PC-3 (cell line): ENCODE measurements at regions not wholly inside any gene's neighbourhood (a gene's known extent, or its start where the extent isn't known, plus 50 kb on each side); places are given as distances from the start of the nearest gene placed in this dataset.

Experiments
- ATAC-seq: fragments of 200-7000 bp; cut with Tn5 transposase; 2 replicates; pipeline ENCODE4 v1.9.1; 2020; ENCODE audit warnings: mild to moderate bottlenecking, moderate library complexity
- BruUV-seq: library from RNA; stranded (reverse); fragments of 400-500 nt; replicated peaks from 2 replicates; lab custom pipeline; 2021; lab: Mats Ljungman, UMichigan
- CTCF ChIA-PET: fragments of 300-600 bp; sonication (Branson Sonifier 250); formaldehyde crosslinking; loops from one replicate; lab custom pipeline; 2022; ENCODE audit warnings: antibody characterized with exemption; lab: Charles Lee
- POLR2A ChIA-PET: fragments of 300-600 bp; sonication (Branson Sonifier 250); formaldehyde crosslinking; loops from one replicate; lab custom pipeline; 2022; ENCODE audit warnings: antibody characterized with exemption; ENCODE audit not compliant: unreplicated experiment; lab: Charles Lee
- DNase-seq: peaks from one replicate; pipeline ENCODE4 v3.0.0-alpha.2; 2015
- H2AFZ ChIP-seq: fragments of 300-600 bp; sonication (generic); 2 replicates; pipeline ENCODE4 v1.6.0; 2016; ENCODE audit warnings: antibody characterized with exemption, low read length
- H3F3A ChIP-seq: fragments of 300-600 bp; sonication (generic); one replicate; pipeline ENCODE4 v1.6.0; 2017; ENCODE audit warnings: antibody characterized with exemption, low read length, control low read depth, mild to moderate bottlenecking; ENCODE audit not compliant: unreplicated experiment
- H3K27ac ChIP-seq: fragments of 300-600 bp; sonication (generic); 2 replicates; pipeline ENCODE4 v1.5.1; 2016; ENCODE audit warnings: mild to moderate bottlenecking, low read length
- H3K27me3 ChIP-seq: fragments of 300-600 bp; sonication (generic); 2 replicates; pipeline ENCODE4 v1.6.1; 2016; ENCODE audit warnings: low read length, mixed read lengths
- H3K36me3 ChIP-seq: fragments of 300-600 bp; sonication (generic); 2 replicates; pipeline ENCODE4 v1.6.1; 2016; ENCODE audit warnings: low read depth, mixed run types, low read length, mixed read lengths
- H3K4me1 ChIP-seq: fragments of 300-600 bp; sonication (generic); 2 replicates; pipeline ENCODE4 v1.5.1; 2016; ENCODE audit warnings: low read length; ENCODE audit not compliant: insufficient read depth
- H3K4me2 ChIP-seq: fragments of 300-600 bp; sonication (generic); 2 replicates; pipeline ENCODE4 v1.6.0; 2016; ENCODE audit warnings: low read length
- H3K4me3 ChIP-seq: fragments of 300-600 bp; sonication (generic); 2 replicates; pipeline ENCODE4 v1.5.1; 2016; ENCODE audit warnings: mild to moderate bottlenecking, low read length, mixed read lengths
- H3K79me2 ChIP-seq: fragments of 300-600 bp; sonication (generic); 2 replicates; pipeline ENCODE4 v1.6.1; 2017; ENCODE audit warnings: low read length, mixed read lengths
- H3K9ac ChIP-seq: fragments of 300-600 bp; sonication (generic); 2 replicates; pipeline ENCODE4 v1.6.0; 2016; ENCODE audit warnings: mild to moderate bottlenecking, low read length
- H3K9me2 ChIP-seq: fragments of 300-600 bp; sonication (generic); replicated peaks from 2 replicates; pipeline ENCODE4 v1.6.1; 2016; ENCODE audit warnings: mixed run types, low read length, mixed read lengths
- H3K9me3 ChIP-seq: fragments of 300-600 bp; sonication (generic); 2 replicates; pipeline ENCODE4 v1.6.1; 2016; ENCODE audit warnings: low read length, mixed read lengths
- H4K20me1 ChIP-seq: fragments of 300-600 bp; sonication (generic); 2 replicates; pipeline ENCODE4 v1.6.1; 2016; ENCODE audit warnings: low read length, mixed read lengths
- EZH2 ChIP-seq: fragments of 300-600 bp; sonication (generic); IDR thresholded peaks from one replicate; pipeline ENCODE4 v1.6.1; 2017; ENCODE audit warnings: antibody characterized with exemption, mild to moderate bottlenecking, low read length; ENCODE audit not compliant: unreplicated experiment
- EZH2phosphoT487 ChIP-seq: fragments of 300-600 bp; sonication (generic); IDR thresholded peaks from 2 replicates; pipeline ENCODE4 v1.6.1; 2018; ENCODE audit warnings: mild to moderate bottlenecking, antibody characterized with exemption, low read length, borderline replicate concordance
- intact Hi-C: fragments of 100-400 bp; cut with micrococcal nuclease; formaldehyde crosslinking; loops from 2 replicates; pipeline ENCODE4 v1.9.0; 2023
- TF ChIP-seq, protein P1 (sequence below): fragments of 300-600 bp; sonication (generic); conservative IDR thresholded peaks from 2 replicates; pipeline ENCODE4 v1.5.1; 2017; ENCODE audit warnings: antibody characterized with exemption, low read depth, mild to moderate bottlenecking, low read length

DNA sequence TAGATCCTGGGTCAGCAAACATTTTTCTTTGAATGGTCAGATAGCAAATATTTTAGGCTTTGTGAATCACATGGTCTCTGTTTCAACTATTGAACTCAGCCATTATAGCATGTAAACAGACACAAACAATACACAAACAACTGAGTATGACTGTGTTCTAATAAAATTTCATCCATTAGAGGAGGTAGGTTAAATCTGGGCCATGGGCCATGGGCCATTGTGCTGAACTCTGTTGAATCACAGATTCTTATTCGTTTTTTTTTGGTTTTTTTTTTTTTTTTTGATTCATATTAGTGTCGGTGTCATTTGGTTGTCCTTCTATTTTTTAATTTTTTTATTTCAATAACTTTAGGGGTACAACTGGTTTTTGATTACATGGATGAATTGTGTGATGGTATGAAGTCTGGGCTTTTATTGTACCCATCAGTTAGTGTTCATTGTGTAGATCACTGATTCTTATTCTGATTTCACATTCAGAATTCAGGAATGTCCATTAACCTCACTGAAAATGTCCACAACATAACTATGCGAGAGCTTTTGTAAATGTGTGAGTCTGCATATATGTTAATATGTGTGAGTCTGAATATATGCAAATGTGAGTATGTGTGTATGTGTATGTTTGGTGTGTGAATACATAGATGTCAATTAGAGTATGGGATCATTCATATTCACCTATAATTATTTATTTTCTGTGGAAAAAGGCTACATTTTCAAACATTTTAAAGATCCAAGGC lies 443.7 kb upstream of the GRM3 start:
- ChIA-PET CTCF (no interaction called here), POLR2A (no interaction called here)
- Histone ChIP-seq H3K79me2 (no peaks in the 10 kb centered on the region), H3K27ac (no peak overlapping the region), H3F3A (no peaks in the 10 kb centered on the region), H3K4me1 (no peaks in the 10 kb centered on the region), H3K9me3 (no peaks in the 10 kb centered on the region), H3K9ac (no peak overlapping the region), H4K20me1 (no peaks in the 10 kb centered on the region), H3K4me3 (no peak overlapping the region), H3K9me2 (no peaks in the 10 kb centered on the region), H2AFZ (no peak overlapping the region), H3K36me3 (no peaks in the 10 kb centered on the region), H3K27me3 (no peaks in the 10 kb centered on the region), H3K4me2 (no peak overlapping the region)
- DNase-seq (no peak), ATAC-seq (no peak; the same call in 1 of the 2 replicates)
- intact Hi-C loops, result no loop called here
- BruUV-seq, result no TSS peak
- TF ChIP-seq, protein P1, sequence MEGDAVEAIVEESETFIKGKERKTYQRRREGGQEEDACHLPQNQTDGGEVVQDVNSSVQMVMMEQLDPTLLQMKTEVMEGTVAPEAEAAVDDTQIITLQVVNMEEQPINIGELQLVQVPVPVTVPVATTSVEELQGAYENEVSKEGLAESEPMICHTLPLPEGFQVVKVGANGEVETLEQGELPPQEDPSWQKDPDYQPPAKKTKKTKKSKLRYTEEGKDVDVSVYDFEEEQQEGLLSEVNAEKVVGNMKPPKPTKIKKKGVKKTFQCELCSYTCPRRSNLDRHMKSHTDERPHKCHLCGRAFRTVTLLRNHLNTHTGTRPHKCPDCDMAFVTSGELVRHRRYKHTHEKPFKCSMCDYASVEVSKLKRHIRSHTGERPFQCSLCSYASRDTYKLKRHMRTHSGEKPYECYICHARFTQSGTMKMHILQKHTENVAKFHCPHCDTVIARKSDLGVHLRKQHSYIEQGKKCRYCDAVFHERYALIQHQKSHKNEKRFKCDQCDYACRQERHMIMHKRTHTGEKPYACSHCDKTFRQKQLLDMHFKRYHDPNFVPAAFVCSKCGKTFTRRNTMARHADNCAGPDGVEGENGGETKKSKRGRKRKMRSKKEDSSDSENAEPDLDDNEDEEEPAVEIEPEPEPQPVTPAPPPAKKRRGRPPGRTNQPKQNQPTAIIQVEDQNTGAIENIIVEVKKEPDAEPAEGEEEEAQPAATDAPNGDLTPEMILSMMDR, result no peak
- TF ChIP-seq EZH2phosphoT487 (no peak), EZH2 (no peak)

DNA sequence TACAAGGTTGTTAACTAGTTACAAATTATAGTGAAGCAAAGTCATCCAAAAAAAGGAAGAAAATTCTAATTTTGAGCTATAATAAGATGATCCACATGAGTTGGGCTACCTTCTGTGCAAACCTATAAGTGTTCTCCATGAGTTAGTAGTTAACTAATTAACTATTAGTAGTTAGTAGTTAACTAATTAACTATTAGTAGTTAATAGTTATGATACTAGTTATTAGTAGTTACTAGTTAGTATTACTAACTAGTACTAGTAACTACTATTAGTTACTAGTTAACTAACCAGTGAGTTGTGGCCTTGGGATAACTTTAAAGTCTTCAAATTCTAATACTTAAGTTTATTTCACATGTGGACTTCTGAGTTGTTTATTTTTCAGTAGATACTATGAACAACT lies 453.4 kb upstream of the GRM3 start:
- no peak for TF ChIP-seq EZH2phosphoT487
- TF ChIP-seq EZH2, result no peak
- TF ChIP-seq, protein P1, result no peak
- CTCF ChIA-PET, result no interaction called here

DNA sequence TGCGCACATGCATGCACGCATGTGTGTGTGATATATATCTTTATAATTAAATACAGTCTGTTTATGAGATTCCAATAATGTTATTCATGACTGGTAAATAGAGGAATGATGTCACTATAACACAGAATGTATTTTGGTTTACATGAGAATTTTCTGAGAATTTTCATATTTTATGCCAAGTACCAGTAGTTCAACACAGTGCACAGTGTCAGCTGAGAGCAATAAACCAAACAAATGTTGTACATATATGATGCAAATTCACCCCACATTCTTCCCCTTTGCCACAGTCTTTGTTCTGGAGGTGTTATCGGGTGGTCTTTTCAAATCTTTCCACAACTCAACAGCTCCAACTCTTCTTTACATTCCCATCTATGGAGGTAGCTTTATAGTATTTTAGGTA lies 462.2 kb upstream of the GRM3 start:
- Histone ChIP-seq H4K20me1 (no peaks in the 10 kb centered on the region), H3K9me2 (no peaks in the 10 kb centered on the region), H3F3A (no peaks in the 10 kb centered on the region), H3K4me1 (no peaks in the 10 kb centered on the region), H3K4me3 (no peak overlapping the region), H3K27me3 (no peaks in the 10 kb centered on the region), H3K36me3 (no peaks in the 10 kb centered on the region), H3K27ac (no peak overlapping the region), H2AFZ (no peak overlapping the region), H3K79me2 (no peaks in the 10 kb centered on the region), H3K4me2 (no peak overlapping the region), H3K9me3 (no peaks in the 10 kb centered on the region), H3K9ac (no peak overlapping the region)
- POLR2A ChIA-PET, result no interaction called here
- DNase-seq (no peak), ATAC-seq (no peak)
- BruUV-seq, result no TSS peak
- TF ChIP-seq, protein P1, result no peak
- TF ChIP-seq EZH2phosphoT487, result no peak
- no peak for TF ChIP-seq EZH2
- intact Hi-C loops, result no loop called here
- CTCF ChIA-PET, result no interaction called here

More for the DNA sequence above, 453.4 kb upstream of the GRM3 start:
- no peak overlapping the region for H3K4me2 ChIP-seq
- BruUV-seq, result no TSS peak
- no peak overlapping the region for H2AFZ ChIP-seq
- H3F3A ChIP-seq, result no peaks in the 10 kb centered on the region
- no peak overlapping the region for H3K9ac ChIP-seq
- no peaks in the 10 kb centered on the region for H4K20me1 ChIP-seq
- no peaks in the 10 kb centered on the region for H3K4me1 ChIP-seq
- H3K27me3 ChIP-seq, result no peaks in the 10 kb centered on the region
- no peaks in the 10 kb centered on the region for H3K36me3 ChIP-seq
- no peaks in the 10 kb centered on the region for H3K9me2 ChIP-seq
- intact Hi-C loops, result no loop called here
- POLR2A ChIA-PET, result no interaction called here
- no peak overlapping the region for H3K4me3 ChIP-seq
- H3K79me2 ChIP-seq, result no peaks in the 10 kb centered on the region
- no peaks in the 10 kb centered on the region for H3K9me3 ChIP-seq
- DNase-seq (no peak), ATAC-seq (no peak)
- H3K27ac ChIP-seq, result no peak overlapping the region
